ENCODE measurements at regions not wholly inside any gene's neighbourhood (a gene's known extent, or its start where the extent isn't known, plus 50 kb on each side); places are given as distances from the start of the nearest gene placed in this dataset.

DNA sequence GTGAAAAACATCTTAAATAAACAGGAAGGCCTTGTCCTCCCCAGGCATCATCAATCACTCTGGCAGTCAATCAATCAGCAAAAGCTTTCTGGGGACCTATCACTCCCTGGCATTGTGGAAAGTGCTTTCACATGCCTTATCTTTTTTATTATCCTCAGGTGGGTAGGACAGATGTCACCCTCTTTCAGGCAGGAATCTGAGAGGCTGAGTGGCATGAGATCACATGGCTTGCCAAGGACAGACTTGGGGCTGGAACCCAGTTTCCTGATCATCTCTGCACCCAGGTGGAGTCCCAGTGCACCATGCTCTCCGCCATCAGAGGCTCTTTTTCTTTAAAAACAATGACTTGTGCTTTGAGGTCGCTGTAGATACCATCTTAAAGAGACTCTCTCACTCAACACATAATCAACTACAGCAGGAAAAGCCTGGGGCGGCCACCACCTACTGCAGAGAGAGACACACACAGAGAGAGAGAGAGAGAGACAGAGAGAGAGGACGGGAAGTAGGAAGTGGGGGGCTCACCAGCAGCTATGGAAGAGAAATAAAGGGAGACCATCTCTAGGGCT lies 282.7 kb downstream of the PTTG2 start (continued):
- TF ChIP-seq, protein P1, sequence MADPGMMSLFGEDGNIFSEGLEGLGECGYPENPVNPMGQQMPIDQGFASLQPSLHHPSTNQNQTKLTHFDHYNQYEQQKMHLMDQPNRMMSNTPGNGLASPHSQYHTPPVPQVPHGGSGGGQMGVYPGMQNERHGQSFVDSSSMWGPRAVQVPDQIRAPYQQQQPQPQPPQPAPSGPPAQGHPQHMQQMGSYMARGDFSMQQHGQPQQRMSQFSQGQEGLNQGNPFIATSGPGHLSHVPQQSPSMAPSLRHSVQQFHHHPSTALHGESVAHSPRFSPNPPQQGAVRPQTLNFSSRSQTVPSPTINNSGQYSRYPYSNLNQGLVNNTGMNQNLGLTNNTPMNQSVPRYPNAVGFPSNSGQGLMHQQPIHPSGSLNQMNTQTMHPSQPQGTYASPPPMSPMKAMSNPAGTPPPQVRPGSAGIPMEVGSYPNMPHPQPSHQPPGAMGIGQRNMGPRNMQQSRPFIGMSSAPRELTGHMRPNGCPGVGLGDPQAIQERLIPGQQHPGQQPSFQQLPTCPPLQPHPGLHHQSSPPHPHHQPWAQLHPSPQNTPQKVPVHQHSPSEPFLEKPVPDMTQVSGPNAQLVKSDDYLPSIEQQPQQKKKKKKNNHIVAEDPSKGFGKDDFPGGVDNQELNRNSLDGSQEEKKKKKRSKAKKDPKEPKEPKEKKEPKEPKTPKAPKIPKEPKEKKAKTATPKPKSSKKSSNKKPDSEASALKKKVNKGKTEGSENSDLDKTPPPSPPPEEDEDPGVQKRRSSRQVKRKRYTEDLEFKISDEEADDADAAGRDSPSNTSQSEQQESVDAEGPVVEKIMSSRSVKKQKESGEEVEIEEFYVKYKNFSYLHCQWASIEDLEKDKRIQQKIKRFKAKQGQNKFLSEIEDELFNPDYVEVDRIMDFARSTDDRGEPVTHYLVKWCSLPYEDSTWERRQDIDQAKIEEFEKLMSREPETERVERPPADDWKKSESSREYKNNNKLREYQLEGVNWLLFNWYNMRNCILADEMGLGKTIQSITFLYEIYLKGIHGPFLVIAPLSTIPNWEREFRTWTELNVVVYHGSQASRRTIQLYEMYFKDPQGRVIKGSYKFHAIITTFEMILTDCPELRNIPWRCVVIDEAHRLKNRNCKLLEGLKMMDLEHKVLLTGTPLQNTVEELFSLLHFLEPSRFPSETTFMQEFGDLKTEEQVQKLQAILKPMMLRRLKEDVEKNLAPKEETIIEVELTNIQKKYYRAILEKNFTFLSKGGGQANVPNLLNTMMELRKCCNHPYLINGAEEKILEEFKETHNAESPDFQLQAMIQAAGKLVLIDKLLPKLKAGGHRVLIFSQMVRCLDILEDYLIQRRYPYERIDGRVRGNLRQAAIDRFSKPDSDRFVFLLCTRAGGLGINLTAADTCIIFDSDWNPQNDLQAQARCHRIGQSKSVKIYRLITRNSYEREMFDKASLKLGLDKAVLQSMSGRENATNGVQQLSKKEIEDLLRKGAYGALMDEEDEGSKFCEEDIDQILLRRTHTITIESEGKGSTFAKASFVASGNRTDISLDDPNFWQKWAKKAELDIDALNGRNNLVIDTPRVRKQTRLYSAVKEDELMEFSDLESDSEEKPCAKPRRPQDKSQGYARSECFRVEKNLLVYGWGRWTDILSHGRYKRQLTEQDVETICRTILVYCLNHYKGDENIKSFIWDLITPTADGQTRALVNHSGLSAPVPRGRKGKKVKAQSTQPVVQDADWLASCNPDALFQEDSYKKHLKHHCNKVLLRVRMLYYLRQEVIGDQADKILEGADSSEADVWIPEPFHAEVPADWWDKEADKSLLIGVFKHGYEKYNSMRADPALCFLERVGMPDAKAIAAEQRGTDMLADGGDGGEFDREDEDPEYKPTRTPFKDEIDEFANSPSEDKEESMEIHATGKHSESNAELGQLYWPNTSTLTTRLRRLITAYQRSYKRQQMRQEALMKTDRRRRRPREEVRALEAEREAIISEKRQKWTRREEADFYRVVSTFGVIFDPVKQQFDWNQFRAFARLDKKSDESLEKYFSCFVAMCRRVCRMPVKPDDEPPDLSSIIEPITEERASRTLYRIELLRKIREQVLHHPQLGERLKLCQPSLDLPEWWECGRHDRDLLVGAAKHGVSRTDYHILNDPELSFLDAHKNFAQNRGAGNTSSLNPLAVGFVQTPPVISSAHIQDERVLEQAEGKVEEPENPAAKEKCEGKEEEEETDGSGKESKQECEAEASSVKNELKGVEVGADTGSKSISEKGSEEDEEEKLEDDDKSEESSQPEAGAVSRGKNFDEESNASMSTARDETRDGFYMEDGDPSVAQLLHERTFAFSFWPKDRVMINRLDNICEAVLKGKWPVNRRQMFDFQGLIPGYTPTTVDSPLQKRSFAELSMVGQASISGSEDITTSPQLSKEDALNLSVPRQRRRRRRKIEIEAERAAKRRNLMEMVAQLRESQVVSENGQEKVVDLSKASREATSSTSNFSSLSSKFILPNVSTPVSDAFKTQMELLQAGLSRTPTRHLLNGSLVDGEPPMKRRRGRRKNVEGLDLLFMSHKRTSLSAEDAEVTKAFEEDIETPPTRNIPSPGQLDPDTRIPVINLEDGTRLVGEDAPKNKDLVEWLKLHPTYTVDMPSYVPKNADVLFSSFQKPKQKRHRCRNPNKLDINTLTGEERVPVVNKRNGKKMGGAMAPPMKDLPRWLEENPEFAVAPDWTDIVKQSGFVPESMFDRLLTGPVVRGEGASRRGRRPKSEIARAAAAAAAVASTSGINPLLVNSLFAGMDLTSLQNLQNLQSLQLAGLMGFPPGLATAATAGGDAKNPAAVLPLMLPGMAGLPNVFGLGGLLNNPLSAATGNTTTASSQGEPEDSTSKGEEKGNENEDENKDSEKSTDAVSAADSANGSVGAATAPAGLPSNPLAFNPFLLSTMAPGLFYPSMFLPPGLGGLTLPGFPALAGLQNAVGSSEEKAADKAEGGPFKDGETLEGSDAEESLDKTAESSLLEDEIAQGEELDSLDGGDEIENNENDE (IDR thresholded peaks at IDR 0.05; ENCODE audit: low read depth, low read length), result no peak
- TF ChIP-seq ZNF316 (IDR thresholded peaks at IDR 0.05), result peak; percentile 25; the same call in 1 of the 2 replicates
- TF ChIP-seq MYBL2 (IDR thresholded peaks at IDR 0.05; ENCODE audit: low read depth), result no peak
- TF ChIP-seq MYBL2 (CRISPR knock-in tag; IDR thresholded peaks at IDR 0.05; ENCODE audit: borderline replicate concordance), result no peak
- TF ChIP-seq ZNF785 (CRISPR knock-in tag; IDR thresholded peaks at IDR 0.05), result no peak
- TF ChIP-seq POLR2B (IDR thresholded peaks at IDR 0.05; ENCODE audit: low read depth, partially characterized antibody), result no peak
- peak; percentile 51; the same call in 1 of the 2 replicates for TF ChIP-seq MTA3 (IDR thresholded peaks at IDR 0.05; ENCODE audit: borderline replicate concordance)
- TF ChIP-seq CREM (IDR thresholded peaks at IDR 0.05; ENCODE audit: low read depth), result no peak
- TF ChIP-seq, protein P2, sequence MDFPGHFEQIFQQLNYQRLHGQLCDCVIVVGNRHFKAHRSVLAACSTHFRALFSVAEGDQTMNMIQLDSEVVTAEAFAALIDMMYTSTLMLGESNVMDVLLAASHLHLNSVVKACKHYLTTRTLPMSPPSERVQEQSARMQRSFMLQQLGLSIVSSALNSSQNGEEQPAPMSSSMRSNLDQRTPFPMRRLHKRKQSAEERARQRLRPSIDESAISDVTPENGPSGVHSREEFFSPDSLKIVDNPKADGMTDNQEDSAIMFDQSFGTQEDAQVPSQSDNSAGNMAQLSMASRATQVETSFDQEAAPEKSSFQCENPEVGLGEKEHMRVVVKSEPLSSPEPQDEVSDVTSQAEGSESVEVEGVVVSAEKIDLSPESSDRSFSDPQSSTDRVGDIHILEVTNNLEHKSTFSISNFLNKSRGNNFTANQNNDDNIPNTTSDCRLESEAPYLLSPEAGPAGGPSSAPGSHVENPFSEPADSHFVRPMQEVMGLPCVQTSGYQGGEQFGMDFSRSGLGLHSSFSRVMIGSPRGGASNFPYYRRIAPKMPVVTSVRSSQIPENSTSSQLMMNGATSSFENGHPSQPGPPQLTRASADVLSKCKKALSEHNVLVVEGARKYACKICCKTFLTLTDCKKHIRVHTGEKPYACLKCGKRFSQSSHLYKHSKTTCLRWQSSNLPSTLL (IDR thresholded peaks at IDR 0.05), result no peak
- peak in 1 of 2 experiments; percentile 8; a peak in 2 of 4 replicates for TF ChIP-seq RAD21 (CRISPR knock-in tag; conservative IDR thresholded peaks at IDR 0.05 in 1 of 2, IDR thresholded peaks at IDR 0.05 in 1 of 2)
- TF ChIP-seq CTBP1 (IDR thresholded peaks at IDR 0.05; ENCODE audit: borderline replicate concordance), result peak; percentile 38; the same call in 1 of the 2 replicates
- TF ChIP-seq ZNF263 (CRISPR knock-in tag; IDR thresholded peaks at IDR 0.05; ENCODE audit: borderline replicate concordance), result no peak
- TF ChIP-seq, protein P3, sequence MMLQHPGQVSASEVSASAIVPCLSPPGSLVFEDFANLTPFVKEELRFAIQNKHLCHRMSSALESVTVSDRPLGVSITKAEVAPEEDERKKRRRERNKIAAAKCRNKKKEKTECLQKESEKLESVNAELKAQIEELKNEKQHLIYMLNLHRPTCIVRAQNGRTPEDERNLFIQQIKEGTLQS (IDR thresholded peaks at IDR 0.05), result 0 out of 2 replicates have a peak, but pooled peaks have one; percentile 16
- TF ChIP-seq, protein P3 (CRISPR knock-in tag; conservative IDR thresholded peaks at IDR 0.05), result no peak
- TF ChIP-seq MED1 (CRISPR knock-in tag; IDR thresholded peaks at IDR 0.05; ENCODE audit: borderline replicate concordance), result no peak

All from K562 (cell line).